ENCODE measurements at regions not wholly inside any gene's neighbourhood (a gene's known extent, or its start where the extent isn't known, plus 50 kb on each side); places are given as distances from the start of the nearest gene placed in this dataset.

DNA sequence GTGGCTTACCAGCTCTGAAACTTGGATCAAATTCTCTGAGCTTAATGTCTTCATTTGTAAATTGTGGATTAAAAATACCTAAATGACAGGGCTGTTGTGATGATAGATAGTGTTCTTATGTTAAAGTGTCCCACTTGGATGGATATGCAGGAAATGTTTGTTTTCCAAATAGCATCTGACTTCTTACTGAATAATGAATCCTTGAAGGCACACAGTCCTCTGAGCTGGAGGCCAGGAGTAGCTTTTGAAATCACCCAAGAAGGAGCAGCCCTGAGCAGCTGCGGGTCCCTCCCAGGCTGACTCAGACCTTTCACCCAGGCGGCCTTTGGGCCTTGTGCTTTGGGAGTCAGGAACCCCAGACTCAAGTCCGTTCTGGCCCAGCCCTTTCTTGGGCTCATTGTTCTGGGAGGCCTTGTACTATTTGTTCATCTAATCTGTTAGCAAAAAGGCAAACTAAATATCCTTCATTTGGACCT lies 173.0 kb upstream of the GATA6 start:
- no peak for DNase-seq (ENCODE audit: low read depth, low spot score)

DNA sequence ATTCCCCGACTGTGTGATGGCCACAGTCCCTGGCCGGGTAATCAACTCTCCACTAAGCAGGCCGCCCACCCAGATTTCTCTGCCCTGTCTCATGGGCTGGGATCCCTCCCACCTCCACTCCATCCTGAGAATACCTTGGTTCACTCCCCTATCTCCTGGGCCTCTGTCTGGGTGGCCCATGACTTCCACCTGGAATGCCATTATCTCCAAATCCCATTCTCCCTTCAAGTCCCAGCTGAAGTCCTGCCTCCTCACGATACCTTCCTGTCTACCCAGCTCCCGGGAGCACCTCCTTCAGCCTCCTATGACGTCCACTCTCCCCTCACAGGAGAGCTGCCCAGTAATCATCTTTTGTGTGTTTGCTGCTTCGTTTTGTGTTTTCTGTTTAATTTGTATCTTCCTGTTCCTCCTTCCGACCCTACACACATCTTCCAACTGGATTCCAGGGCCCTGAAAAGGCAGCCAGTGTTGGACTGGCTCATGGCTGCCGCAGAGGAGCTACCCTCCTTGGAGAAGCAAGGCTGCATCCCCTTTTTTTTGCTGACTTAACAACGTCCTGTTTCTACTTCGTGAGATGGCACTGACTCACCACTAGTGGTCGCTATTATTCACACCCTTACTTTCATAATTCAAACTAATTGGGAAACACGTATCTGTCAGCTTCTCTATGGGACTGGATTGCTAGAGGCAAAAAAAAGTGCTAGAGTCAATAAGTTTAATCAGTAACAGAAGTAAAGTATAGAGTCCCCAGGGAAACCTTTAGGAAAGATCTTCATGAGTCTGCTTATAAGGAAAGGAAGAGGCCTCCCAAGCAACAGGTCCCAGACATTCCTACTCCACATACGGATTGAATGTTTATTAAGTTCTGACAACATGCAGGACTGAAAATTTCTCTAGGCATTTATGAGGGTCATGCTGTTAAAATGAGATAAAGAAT lies 171.9 kb upstream of the GATA6 start:
- no peak for DNase-seq (ENCODE audit: low read depth, low spot score)

DNA sequence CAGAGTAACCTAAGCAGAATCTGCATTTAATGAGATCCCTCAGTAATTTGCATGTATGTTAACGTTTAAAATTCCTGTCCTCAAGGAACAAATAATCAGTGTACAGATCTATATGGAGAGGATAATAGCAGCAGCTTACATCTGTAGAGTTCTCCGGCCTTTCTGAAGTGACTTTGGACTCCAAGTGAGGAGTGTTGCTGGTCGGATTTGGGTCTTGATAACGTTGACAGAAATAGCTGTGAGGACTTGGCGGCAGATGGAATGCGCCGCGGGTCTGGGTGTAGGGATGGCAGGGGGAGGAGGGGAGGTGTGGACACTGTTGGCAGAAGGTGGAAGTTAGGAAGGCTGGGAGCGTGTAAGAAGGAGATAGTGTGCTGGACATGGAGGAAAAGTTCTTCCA lies 170.9 kb upstream of the GATA6 start:
- DNase-seq (ENCODE audit: low read depth, low spot score) = no peak

DNA sequence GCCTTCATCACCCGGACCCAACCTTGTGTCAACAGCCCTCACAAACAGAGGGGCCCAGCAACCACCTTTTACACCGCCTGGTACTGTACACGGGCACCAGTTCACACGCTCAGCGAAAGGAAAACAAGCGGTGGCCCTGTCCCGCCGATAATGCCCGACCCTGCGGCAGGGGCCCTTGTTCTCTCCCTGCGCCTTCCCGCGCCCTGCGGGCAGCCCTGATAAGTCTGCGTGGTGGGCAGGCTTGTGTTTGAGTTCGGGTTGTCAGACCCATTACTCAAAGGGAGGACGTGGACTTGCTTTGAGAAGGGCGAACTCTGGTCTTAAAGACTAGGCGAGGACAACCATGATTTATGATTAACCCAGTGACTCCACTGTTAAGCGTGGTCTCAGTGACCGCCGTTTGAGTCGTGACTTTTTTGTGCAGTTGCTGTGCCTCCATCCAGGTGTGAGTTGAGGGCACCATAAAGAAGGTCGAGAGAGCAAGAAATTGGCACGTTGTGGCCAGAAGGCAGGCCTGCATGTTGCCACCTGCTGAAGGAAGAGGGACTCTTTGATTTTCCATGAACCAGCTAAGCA lies 167.4 kb upstream of the GATA6 start:
- no peak for DNase-seq (ENCODE audit: low read depth, low spot score)

DNA sequence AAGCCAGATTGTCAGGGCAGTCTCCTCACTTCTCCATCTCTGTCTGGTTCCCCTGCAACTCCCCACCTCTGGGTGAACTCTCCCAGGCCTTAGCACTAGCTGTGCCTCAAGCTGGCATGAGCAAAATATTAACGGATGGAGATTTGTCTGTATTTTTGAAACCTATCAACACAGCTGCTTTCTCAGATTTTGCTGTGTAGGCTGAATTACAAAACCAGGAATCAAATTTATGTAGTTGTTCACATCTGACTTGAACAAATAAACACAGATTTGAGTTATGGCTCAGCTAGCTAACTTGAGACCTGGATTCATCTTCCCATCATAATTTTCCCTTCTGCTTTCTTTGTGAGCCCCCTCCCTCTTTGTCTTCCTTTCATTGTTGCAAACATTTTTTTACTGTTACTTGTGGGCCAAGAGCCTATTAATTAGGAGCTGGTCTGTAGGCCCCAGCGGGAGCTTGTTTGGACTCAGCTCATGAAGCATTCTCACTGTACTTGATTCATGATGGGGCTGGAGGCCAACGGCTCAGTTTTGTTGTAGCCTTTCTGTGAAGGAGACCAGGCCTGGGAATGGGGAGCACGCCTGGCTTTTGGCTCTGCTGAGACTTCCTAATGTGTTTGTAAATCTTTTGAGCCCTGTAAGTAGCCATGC lies 164.1 kb upstream of the GATA6 start:
- DNase-seq (ENCODE audit: low read depth, low spot score) = no peak

DNA sequence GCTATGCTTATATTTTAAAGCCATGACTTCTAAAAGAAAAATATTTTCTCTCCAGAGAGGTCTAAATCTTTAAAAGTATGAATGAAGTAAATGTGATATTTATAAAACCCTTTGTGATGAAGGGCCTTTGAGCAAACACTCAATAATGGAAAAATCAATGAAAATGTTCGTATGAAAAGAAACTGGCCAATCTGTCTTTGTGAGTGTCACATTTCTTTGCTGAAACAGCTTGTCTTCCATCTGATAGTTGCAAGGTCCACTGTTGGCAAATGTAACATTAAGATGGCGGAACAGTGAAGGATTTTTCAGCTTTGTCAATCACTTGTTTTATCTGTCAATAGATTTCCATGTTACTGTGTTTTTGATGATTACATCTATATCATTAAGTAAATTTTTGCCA lies 162.9 kb upstream of the GATA6 start:
- DNase-seq (ENCODE audit: low read depth, low spot score) = no peak

DNA sequence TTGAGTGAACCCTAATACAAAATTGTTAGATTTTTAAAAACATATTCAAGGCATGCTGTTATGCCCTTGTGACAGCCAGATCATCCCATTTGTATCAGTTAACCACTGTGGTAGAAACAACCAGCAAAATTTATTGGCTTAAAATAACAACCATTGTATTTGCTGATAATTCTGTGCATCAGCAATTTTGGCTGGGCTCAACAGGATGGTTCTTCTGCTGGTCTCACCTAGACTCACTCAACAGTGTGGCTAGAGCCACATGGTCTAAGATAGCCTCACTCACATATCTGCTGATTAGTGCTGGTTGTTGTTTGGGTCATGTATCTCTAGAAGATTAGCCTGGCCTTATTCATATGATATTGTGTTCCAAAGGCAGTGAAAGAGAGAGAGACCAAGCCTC lies 160.1 kb upstream of the GATA6 start:
- DNase-seq (ENCODE audit: low read depth, low spot score) = no peak

DNA sequence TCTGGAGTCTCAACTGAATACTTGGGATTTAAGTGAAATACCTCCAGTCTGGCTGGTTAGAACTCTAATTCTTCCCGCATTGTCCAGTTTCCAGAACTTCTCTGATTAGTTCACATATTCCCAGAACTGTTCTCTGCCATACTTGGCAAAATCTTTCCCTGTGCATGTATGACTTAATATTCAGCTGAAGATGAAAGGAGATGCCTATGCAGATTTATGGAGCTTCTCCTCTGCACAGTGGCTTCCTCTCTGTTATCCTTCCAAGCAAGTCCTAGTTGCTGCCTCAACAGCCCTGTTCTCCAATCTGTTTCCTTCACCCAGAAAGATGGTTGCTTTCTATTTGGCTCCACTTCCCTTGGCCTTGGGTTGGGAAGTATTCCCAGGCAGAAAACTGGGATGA lies 155.4 kb upstream of the GATA6 start:
- DNase-seq (ENCODE audit: low read depth, low spot score) = no peak

DNA sequence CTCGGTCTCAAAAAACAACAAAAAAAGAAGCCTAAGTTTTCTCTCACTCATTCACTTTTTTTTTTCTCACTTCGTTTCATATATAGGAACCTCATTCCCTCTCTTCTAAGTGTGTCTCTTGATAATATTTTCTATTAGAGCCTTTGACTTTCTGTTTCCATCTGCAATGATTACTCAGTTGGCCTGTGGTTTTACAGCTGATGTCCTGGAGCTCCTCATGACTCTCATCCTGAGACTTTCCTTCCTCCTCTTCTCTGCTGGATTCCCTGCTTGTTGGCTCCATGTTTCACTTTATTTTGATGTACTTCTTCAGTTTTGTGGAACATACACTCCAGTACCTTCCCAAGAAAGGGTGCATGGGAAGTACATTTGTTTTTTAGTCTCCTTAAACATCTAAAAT lies 154.2 kb upstream of the GATA6 start:
- no peak for DNase-seq (ENCODE audit: low read depth, low spot score)

DNA sequence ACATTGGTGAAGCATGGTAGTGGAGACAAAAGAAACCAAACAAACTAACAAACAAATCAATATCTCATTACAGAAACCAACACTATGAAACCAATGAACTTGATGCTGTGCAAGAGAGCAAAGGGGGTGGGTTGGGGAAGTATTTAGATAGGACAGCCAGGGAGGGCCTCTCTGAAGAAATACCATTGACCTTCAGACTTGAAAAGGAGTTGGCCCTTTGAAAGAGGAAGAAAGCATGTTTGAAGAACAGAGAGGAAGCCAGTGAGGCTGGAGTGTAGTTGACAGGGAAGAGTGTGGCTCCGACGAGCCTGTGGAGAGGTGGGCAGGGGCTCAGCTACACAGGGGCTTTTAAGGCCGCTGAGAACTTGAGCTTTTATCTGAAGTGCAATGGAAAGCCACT lies 151.0 kb upstream of the GATA6 start:
- no peak for DNase-seq (ENCODE audit: low read depth, low spot score)

DNA sequence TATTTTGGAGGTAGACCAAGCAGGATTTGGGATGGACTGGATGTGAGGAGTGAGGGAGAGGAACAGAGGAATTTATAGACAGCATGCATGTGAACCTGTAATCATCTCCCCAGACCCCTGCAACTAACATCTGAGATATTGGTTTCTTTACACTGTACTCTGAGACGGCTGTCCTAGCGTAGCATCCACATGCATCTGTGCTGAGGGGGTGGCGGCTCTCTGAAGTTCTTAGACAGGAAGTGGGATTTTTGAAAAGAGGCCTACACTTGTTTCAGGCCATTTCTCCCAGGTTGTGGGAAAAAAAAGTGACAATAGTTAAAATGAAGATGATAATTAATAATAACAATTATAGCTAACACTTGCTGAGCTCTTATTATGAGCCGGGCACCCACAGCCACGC lies 150.2 kb upstream of the GATA6 start:
- no peak for DNase-seq (ENCODE audit: low read depth, low spot score)

DNA sequence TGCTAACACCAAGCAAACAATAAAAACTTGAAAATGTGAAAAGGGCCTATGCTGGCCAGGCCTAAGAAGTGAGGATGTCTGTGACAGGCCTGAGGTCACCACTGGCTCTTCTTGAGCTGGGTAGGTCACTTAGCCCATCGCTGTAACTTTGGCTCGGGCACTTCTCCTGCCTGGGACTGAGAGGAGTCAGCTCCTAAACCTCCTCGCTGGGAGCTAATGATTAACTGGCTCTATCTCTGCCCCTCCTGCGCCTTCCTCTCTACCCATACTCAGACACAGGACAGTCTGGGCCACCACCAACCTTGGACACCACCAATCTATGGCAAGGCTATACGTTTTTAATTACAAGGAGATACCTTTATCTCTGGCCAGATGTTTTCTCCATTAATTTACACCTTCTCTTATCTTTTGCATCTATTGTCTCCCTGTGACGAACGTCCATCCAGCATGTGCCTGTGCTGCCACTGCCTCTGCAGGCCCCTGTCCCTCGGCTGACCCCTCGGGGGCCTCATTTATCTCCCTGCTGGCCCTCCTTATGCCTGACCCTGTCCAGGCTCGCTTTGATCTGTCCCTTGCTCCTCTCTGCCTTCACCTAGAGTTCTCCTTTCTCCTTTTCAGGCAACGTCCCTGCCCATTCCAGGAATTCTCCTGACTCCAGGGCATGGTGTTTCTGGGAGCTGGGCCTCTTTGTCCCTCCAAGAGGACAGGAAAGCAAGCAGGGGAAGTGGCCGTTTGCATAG lies 149.1 kb upstream of the GATA6 start:
- no peak for DNase-seq (ENCODE audit: low read depth, low spot score)

DNA sequence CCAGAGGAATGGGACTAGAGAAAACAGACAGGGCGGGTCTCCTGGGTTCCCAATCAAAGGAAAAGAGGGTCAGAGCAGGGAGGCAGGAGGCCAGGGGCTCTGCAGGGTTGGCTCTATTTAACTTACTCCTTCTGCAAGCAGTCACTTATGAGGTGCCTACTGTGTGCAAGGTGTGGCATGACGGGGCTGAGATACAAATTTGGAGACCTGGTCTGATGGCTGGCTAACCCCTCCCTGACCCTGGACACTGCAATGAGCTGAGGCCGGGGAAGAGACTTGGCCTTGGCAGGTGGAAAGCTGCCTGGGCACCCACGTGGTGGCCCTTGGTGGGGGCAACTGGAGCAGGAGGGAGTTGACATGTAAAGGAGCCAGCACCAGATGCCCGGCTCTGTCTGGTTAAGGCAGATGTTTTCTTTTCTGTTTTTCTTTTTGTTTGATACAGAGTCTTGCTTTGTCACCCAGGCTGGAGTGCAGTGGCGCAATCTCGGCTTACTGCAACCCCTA lies 148.5 kb upstream of the GATA6 start:
- no peak for DNase-seq (ENCODE audit: low read depth, low spot score)

DNA sequence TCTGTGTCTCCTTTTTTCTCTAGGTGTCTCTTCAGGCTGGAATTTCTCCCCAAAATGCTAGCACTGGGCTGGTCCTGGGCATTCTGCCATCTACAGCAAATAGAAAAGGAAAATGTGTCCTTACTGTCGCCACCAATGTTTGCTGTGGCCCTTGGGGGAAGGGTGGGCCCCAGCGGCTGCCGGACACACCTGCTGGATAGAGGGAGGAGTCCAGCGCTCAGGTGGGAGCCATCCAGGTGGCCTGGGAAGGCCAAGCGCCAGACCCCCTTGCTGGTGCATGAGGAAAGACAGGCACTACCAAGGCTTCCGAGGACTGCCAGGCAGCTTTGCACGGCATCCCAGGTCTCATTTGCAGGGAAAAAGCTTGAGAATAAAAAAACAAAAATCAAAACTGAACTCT lies 147.7 kb upstream of the GATA6 start:
- DNase-seq (ENCODE audit: low read depth, low spot score) = no peak

DNA sequence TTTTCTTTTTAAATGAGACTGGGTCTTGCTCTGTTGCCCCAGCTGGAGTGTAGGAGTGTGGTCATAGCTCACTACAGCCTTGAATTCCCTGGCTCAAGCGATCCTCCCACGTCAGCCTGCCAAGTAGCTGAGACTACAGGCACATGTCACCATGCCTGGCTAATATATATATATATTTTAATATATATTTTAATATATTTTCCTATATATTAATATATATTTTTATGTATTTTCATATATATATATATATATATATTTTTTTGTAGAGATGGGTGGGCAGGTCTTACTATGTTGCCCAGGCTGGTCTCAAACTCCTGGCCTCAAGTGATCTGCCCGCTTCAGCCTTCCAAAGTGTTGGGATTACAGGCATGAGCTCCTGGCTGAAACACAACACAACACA lies 144.5 kb upstream of the GATA6 start:
- no peak for DNase-seq (ENCODE audit: low read depth, low spot score)

DNA sequence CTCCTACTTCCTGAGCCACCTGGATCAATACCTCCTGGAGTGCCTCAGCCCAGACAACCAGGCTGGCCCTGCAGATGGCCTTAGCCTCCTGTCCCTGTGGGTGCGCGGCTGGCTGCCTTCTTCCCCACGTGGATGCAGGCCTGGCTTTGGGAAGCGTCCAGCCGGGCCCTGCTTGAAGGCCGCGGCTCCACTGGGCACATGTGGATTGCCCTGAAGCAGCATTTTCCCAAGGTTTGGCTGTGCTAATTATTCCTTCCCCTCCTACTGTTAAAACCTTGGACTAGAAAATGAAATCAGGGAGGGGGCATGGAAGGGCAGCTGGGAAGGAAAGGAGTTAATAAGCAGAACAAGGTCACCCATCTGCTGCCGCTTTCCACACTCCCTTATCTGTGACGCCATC lies 143.0 kb upstream of the GATA6 start:
- DNase-seq (ENCODE audit: low read depth, low spot score) = no peak

DNA sequence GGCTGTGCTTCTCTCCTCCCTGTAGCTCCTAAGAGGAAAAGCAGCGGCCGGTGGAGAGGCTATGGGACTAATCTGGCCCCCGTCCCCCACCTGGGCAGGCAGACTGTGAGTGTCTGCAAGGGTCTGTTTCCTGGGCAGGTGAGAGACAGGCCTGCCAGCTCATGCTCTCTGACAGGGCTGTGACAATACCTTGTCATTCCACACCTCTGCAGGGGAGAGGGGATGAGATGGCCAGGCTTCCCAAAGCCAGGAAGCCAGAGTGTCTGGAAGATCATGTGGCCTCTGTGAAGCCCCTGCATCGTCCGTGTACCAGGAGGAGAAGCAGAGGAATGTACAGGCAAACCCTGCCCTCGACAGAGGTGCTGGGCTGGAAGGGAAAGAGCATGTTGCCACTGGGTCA lies 142.5 kb upstream of the GATA6 start:
- no peak for DNase-seq (ENCODE audit: low read depth, low spot score)

DNA sequence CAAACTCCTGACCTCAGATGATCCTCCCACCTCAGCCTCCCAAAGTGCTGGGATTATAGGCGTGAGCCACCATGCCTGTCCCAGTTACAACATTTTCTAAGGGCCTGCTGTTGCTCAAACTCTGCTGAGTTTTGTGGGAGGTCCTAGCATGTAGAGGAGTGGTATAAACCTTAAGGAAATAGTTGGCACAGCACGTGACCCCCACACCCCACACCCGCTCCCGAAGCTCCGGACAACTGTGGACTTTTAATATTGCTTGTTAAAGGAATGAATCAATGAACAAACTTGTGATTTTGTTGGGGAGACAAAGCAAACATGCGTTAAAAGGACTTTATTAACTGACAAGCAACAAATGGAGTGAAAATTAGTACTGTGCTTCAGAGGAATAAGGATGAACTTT lies 137.8 kb upstream of the GATA6 start:
- no peak for DNase-seq (ENCODE audit: low read depth, low spot score)

DNA sequence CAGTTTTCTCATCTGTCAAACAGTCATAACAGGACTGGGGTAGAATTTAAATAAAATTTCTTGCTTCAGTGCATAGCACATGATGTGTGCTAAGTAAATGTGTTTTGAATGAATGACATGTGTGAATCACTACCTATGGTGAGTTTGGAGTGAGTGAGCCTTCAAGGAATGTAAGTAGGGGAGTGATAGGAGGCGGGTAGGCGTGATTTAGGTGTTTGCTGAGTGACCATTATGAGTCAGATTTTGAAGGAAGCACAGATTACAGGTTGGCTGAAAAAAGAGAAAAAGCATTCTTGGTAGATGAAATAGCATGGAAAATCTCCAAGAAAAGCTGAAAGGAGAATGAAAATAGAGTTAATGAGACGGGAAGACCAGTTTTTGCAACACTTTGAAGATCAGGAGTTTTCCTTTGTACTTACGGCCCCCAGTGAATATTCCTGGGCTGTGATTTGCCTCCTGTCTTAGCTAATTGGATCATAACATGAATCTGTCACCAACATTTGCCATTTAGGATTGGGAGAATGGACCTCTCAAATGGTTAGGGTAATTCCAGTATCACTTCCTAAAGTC lies 136.9 kb upstream of the GATA6 start:
- no peak for DNase-seq (ENCODE audit: low read depth, low spot score)

DNA sequence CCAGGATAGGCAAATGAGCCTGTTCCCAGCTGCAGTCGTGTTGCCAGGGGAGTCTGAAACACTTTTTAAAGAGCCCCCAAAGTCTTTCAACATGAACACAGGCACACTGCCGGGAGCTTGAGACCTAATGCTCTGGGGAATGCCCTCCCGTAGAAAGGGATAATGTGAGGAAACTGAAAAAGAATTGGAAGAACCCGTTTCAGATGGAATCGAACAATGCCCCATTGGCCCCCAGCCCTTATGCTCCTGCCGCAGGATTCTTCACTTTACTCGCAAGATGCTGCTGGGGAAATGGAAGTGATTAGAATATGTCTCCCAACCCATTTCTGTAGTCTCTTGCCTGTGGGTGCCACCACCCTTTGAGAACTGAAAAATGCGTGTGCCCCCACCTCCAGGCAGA lies 136.3 kb upstream of the GATA6 start:
- no peak for DNase-seq (ENCODE audit: low read depth, low spot score)

DNA sequence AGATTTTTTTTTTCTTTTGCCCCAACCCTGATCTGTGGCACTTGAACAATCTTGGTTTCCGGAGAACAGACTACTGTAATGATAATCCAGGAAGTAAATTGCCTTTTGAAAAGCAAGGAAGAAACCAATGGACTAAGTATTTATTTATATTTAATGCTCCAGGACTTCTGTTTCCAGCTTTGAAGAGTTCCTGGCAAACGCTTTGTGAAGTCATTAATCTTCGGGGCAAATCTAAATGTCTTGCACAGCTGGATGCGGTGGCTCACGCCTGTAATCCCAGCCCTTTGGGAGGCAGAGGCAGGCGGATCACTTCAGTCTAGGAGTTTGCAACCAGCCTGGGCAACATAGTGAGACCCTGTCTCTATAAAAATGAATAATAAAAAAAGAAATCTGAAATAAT lies 135.1 kb upstream of the GATA6 start:
- no peak for DNase-seq (ENCODE audit: low read depth, low spot score)

DNA sequence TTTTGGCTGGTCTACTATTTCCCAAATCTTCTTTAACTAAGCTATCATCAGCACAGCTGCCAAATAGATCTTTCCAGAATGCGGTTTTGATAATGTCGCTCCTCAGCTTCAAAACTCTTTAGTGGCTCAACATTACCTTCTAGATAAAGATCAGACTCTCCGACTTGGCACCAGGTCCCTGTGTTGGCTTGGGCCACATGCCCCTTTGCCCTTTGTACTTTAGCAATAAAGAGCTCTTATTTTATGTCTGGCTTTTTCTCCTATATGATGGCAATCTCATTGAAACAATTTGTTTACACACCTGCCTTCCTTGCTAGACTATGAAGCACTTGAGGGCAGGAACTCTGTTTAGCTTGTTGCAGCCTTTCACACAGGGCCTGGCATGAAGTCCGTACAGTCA lies 128.9 kb upstream of the GATA6 start:
- DNase-seq (ENCODE audit: low read depth, low spot score) = no peak
